ENCODE measurements at regions not wholly inside any gene's neighbourhood (a gene's known extent, or its start where the extent isn't known, plus 50 kb on each side); places are given as distances from the start of the nearest gene placed in this dataset.

- TF ChIP-seq POLR2A (IDR thresholded peaks at IDR 0.05) (no peak), CTCF (IDR thresholded peaks at IDR 0.05) (no peak)
These were observed 1251.4 kb upstream of the CDH6 start for GRCh38 chr5:29942089-29942488.

Measured in body of pancreas (tissue), 4 donors.